Effector CD4-positive, alpha-beta T cell (primary cell): ENCODE measurements at regions not wholly inside any gene's neighbourhood (a gene's known extent, or its start where the extent isn't known, plus 50 kb on each side); places are given as distances from the start of the nearest gene placed in this dataset.
"Not testable (repeated sequence)": the region's sequence is repeated elsewhere in the genome, so short reads cannot be mapped to it uniquely, and the experiment has no call there.

Source experiments
- DNase-seq: peaks from one replicate; pipeline ENCODE4 v3.0.0-alpha.2; 2020

GRCh38 chr6:140563728-140564127, 1189.3 kb upstream of the CITED2 start:
- DNase-seq, result no peak

DNA sequence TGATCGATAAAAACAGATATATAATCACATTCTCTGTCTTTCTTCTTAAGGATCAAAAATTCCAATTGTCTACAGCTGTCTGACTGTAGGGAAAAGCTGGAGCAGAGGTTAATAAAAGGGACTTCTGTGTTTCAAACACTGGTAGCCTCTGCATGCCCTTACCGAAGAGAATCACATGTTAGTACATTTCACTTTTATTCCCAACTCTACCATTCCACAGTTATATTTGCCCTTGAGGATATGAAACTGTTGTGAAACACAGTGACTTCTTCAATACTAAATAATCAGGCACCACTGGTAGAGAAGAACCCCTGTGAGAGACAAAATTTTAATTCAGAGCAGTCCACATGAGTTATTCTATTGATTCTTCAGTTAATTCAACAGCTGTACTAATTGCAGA, 1187.3 kb upstream of the CITED2 start:
- DNase-seq, result no peak

- DNase-seq, result no peak
Observed at GRCh38 chr6:140560671-140561070, 1186.2 kb upstream of the CITED2 start.

DNA sequence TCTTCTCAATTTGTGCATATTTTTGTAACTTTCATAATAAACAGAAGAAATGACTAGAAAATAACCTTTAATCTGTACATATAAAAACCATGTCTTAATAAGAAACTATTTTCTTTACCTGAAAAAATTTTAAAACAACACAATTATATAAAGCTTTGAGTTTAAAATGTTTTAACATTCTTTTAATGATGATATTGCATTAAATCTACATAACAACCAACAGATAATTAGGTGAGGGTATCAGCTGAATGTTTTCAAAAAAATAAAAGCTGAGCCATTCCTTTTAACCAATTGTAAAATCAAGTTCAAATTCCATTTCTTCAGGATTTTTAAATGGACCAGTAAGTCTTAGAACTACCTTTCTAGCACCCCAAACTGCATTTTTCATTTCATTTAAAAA, 1185.0 kb upstream of the CITED2 start:
- no peak for DNase-seq

DNA sequence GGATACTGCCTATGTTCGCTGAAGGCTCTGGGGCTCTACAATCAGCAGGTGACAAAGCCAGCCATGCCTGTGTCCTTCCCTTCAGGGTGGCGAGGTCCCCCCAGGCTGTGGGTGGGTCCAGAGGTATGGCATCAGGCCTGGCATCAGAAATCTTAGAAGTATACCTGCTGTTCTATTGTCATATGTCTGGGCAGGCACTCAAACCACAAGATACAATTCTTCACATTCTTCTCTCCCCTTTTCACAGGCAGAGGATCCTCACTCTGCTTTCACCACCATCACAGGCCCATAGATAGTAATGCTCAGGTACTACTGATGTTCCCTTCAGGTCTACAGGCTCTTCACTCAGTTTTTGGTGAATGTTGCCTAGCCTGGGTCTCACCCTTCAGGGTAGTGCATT, 1180.0 kb upstream of the CITED2 start:
- DNase-seq, result no peak

GRCh38 chr6:140548366-140548765, 1173.9 kb upstream of the CITED2 start:
- DNase-seq, result no peak

DNA sequence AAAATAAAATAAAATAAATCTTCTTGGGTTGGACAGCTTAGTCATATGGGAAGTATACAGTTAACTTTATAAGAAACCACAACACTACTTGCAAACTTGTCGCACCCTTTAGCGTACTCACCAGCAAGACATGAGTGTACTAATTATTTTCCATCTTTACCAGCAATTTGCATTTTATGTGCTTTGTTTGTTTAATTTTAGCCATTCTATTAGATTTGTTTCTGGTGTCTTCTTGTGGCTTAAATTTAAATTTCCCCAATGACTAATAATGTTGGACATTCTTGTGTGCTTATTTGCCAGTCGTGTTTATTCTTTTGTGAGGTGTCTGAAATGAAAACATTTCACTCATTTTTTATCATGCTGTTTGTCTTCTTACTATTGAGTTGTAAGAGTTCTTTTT, 1172.2 kb upstream of the CITED2 start:
- no peak for DNase-seq

DNA sequence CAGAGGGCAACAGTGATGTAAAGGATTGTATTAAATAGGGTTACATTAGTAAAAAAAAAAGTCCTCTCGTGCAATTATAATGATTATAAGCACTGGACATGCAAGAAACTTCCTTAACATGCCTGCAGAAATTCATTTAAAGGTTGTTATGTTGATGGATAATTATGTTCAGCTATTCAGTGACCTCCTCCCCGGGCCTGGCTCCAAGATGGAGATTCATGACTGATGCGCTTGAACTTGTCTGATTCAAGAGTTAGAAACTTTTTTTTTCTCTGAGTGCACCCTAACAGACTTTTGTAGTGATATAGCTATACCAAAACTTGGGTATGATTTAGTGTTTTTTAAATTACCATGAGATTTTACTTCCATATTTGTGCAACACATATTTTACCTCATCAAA, 1170.0 kb upstream of the CITED2 start:
- DNase-seq, result no peak

DNA sequence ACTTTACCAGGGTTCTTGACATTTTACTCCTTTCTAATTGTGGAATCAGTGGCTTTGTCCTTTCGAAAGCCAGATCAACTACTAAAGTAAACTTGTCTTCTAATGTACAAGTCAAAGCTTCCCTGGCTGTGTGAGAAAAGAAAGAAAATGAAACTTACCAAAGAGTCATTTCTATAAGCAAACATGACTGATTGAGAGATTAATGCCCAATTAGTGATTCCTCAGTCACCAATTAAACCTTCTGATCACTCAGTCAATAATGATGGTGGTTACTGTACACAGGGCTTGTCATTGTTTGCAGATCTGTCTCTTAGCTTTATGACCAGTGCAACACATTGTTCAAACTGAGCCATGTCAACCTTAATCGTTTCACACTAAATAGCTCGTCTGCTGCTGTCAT, 1168.4 kb upstream of the CITED2 start:
- DNase-seq, result no peak

GRCh38 chr6:140541288-140541687, 1166.8 kb upstream of the CITED2 start:
- DNase-seq, result no peak

GRCh38 chr6:140540743-140541142, 1166.3 kb upstream of the CITED2 start:
- DNase-seq, result no peak

- DNase-seq, result no peak
Observed at GRCh38 chr6:140538926-140539325, 1164.5 kb upstream of the CITED2 start.

DNA sequence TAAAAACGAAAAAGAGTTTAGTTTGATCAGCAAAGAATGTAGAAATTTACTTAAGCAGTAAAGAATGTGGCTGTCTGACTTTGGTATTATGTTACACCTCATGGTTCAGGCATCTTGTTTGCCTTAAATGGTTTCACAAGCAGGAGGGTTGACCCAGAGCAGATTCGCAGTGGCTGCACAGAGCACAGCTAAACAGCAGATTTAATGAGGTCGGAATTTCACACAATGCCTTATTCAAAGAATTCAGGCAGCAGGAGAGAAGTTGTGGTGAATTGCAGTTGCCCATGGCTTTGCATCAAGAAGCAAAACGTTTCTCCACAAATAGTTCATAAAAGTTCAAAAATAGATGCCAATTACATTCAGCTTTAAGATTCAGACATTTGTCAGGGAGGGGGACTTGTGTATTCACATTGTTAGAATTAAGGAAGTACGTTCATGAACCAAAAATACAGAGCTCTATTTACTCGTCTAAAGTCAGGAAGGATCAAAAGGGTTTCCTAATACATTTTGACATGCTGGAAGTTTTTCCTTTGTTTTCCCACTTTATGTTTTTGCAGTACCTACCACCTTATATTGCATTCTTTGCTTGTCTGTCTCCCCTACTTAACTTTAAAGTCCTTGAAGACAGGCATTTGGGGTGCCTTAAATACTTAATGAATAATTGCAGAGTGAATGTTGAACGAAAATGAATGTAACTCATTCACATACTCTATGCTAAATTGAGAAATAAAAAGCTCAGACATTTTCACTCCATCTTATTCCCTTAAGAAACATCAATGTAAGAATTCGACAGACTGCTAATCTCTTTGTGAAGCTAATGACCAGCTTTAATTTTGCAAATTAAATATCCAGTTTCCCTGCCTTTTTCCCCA, 1163.6 kb upstream of the CITED2 start:
- no peak for DNase-seq

- DNase-seq, result no peak
Observed at GRCh38 chr6:140537211-140537610, 1162.8 kb upstream of the CITED2 start.

GRCh38 chr6:140535511-140535910, 1161.1 kb upstream of the CITED2 start:
- DNase-seq, result no peak

DNA sequence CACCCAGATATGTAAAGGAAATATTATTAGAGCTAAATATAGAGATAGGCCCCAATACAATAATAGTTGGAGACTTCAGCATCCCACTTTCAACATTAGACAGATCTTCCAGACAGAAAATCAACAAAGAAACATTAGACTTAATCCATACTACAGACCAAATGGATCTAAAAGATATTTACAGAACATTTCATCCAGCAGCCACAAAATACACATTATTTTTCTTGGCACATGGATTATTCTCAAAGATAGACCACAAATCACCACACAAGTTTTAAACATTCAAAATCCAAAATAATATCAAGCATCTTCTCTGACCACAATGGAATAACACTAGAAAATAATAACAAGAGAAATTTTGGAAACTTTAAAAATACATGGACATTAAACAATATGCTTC, 1159.1 kb upstream of the CITED2 start:
- DNase-seq, result no peak

DNA sequence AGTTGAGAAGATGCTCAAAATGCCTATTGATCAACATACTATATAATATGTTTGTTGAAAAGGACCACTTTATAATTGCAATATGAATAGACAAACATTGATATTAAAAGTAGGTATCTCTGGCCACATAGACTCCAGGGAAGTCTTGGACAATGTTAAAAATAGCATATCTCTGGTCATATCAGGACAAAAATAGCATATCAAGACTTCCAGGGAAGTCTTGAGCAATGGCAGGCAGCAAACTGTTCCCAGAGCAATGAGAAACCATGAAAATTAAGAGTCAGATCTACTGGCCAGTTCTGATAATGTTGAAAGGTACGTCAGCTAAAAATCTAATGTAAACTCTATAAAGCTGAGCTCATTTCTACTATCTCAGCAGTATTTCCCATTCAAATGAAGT, 1130.3 kb upstream of the CITED2 start:
- DNase-seq, result no peak

GRCh38 chr6:140500849-140501248, 1126.4 kb upstream of the CITED2 start:
- no peak for DNase-seq

- DNase-seq, result no peak
Observed at GRCh38 chr6:140499607-140500006, 1125.2 kb upstream of the CITED2 start.

DNA sequence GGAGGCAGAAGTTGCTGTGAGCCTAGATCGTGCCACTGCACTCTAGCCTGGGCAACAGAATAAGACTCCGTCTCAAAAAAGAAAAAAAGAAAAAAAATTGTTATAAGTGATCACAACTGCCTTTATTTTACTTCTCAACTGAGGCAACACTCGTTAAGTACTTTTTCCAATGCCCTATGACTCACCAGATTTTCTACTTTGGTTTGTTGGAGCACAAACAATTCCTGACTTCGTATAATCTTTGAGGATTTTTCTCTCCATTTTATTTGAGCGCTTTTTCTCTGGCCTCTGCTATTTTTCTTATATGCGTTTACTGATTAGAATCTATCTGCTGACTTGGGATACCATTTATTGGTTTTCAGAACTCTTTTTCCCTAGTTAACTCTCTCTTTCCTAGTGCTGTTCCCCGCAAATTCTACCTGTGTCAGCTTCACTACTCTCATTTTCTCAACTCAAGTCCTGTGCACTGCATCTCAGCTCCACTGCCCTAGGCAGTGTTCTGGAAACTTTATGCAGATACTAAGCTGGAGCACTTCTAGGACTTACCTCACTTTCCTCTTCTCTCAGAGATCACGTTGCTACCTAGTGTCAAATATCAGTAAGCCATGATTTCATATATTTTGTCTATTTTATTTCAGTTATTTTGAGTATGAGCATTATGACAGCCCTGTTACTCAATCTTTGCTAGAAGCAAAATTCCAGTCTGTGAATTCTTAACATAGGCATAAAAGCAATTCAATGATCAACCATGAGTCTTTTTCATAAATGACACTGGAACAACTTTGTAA, 1120.1 kb upstream of the CITED2 start:
- DNase-seq, result no peak

- not testable (repeated sequence) for DNase-seq
Observed at GRCh38 chr6:140493470-140493869, 1119.0 kb upstream of the CITED2 start.

- no peak for DNase-seq
Observed at GRCh38 chr6:140490081-140490480, 1115.6 kb upstream of the CITED2 start.

GRCh38 chr6:140487586-140487985, 1113.1 kb upstream of the CITED2 start:
- no peak for DNase-seq
